ENCODE measurements at regions not wholly inside any gene's neighbourhood (a gene's known extent, or its start where the extent isn't known, plus 50 kb on each side); places are given as distances from the start of the nearest gene placed in this dataset.

DNA sequence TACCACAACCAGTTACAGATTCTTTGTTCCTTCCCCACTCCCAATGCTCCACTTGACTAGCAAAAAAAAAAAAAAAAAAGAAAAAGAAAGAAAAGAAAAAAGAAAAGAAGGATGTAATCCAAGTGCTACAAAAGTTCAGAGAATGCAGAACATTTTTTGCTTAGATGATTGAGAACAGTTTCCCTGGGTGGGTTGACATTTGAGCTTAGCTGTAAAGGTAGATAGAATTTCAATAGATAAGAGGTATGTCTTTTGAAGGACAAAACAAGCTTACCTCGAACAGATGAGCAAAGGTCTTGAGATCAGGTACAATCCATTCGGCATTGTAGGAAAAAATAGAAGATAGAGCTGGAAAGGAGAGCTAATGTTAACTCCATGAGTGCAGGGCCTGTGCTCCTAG is 344.6 kb upstream of the NECTIN3 start:
- H3K27ac ChIP-seq, result no peak overlapping the region
- TF ChIP-seq ZFX (IDR thresholded peaks at IDR 0.05), result no peak
- TF ChIP-seq, protein P1, sequence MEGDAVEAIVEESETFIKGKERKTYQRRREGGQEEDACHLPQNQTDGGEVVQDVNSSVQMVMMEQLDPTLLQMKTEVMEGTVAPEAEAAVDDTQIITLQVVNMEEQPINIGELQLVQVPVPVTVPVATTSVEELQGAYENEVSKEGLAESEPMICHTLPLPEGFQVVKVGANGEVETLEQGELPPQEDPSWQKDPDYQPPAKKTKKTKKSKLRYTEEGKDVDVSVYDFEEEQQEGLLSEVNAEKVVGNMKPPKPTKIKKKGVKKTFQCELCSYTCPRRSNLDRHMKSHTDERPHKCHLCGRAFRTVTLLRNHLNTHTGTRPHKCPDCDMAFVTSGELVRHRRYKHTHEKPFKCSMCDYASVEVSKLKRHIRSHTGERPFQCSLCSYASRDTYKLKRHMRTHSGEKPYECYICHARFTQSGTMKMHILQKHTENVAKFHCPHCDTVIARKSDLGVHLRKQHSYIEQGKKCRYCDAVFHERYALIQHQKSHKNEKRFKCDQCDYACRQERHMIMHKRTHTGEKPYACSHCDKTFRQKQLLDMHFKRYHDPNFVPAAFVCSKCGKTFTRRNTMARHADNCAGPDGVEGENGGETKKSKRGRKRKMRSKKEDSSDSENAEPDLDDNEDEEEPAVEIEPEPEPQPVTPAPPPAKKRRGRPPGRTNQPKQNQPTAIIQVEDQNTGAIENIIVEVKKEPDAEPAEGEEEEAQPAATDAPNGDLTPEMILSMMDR (conservative IDR thresholded peaks at IDR 0.05), result no peak

DNA sequence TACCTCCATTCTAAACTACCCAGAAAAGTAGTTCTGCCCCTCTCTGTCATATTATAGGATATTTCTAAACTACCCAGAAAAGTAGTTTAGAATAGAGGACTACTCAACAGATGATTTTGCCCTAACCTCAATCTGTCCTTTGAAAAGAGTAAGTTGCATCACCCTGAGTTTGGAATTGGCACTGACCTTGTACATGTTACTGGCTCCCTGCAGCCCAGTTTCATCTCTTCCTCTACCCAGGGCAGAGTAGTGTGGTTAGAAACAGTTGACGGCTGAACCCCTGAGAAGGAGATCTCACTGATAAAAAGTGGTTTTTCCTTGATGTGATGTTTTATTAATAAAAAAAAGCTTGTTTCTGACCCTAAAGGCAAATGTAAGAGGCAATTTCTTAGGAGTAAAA is 340.5 kb upstream of the NECTIN3 start:
- TF ChIP-seq, protein P1 (conservative IDR thresholded peaks at IDR 0.05), result no peak
- no peak for TF ChIP-seq ZFX (IDR thresholded peaks at IDR 0.05)
- H3K27ac ChIP-seq, result no peak overlapping the region

- TF ChIP-seq ZFX (IDR thresholded peaks at IDR 0.05), result no peak
- TF ChIP-seq, protein P1 (conservative IDR thresholded peaks at IDR 0.05), result no peak
- no peak overlapping the region for H3K27ac ChIP-seq
These were observed 339.2 kb upstream of the NECTIN3 start for GRCh38 chr3:110732420-110732819.

DNA sequence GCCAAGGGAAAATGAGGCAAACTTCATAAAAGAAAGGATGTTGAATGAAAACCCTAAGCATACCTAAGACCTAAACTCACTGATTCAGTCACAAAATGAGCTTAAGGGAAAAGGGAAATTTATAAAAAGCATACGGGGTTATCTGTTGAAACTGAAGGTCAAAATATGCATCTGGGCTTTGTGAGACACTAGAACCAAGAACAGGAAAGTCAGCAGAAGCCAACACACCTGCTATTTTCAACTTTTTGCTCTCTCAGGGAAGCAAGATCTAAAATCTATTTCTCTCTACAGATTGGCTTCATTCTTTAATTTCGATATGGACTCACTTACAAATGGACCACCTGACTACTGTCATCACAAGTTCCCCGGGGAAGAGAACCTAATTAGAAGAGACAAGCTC is 338.6 kb upstream of the NECTIN3 start:
- TF ChIP-seq ZFX (IDR thresholded peaks at IDR 0.05), result no peak
- TF ChIP-seq, protein P1 (conservative IDR thresholded peaks at IDR 0.05), result no peak
- H3K27ac ChIP-seq, result no peak overlapping the region

DNA sequence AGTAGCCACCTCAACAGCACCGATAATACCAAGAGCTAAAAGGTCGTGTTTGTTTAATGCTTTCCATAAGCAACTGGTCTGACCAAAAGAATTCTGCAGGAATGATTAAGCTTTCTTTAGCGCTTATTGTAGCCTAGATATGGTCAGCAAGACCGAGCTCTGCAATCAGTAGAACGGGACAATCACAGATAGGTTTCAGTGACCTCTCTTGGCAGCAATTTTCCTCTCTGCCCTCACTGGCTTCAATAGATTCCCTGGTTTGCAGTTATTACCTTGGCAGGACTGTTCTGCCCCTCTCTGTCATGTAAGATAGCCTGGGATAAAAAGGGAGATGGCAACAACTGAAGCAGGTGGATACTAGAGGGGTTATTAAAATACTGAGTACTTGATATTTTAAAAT is 337.1 kb upstream of the NECTIN3 start:
- TF ChIP-seq ZFX (IDR thresholded peaks at IDR 0.05), result no peak
- TF ChIP-seq, protein P1 (conservative IDR thresholded peaks at IDR 0.05), result no peak
- no peak overlapping the region for H3K27ac ChIP-seq

- H3K27ac ChIP-seq, result no peak overlapping the region
- TF ChIP-seq ZFX (IDR thresholded peaks at IDR 0.05), result no peak
- TF ChIP-seq, protein P1 (conservative IDR thresholded peaks at IDR 0.05), result no peak
These were observed 335.3 kb upstream of the NECTIN3 start for GRCh38 chr3:110736332-110736731.

DNA sequence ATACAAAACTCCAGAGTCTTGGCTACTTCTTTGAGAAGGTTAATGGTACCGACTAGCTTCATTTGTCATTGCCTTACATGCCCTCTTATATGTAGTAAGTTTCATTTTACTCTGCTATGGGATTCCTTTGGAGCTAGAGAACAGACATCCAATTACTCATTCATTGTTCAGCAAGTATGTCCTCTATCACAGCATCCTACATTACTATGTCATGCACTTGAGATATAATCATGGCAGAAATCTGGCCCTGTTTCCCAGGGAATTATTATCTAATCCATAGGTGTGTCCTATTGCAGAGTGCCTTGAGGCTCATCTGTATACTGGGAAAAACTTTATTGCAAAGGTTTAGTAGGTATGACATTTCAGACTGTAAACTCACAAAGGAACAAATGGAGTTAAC is 333.1 kb upstream of the NECTIN3 start:
- TF ChIP-seq, protein P1 (conservative IDR thresholded peaks at IDR 0.05), result no peak
- no peak for TF ChIP-seq ZFX (IDR thresholded peaks at IDR 0.05)
- no peak overlapping the region for H3K27ac ChIP-seq
